Hypothalamus (tissue), 51 donors: ENCODE measurements at regions not wholly inside any gene's neighbourhood (a gene's known extent, or its start where the extent isn't known, plus 50 kb on each side); places are given as distances from the start of the nearest gene placed in this dataset.
A peak's percentile ranks its signal among the peaks of the same experiment; 100 is the strongest.
"Not testable (repeated sequence)": the region's sequence is repeated elsewhere in the genome, so short reads cannot be mapped to it uniquely, and the experiment has no call there.

ENCODE experiments used
- DNase-seq, 51 donors: peaks; one replicate each; lab custom pipeline; 2025; lab: John Stamatoyannopoulos, UW

DNA sequence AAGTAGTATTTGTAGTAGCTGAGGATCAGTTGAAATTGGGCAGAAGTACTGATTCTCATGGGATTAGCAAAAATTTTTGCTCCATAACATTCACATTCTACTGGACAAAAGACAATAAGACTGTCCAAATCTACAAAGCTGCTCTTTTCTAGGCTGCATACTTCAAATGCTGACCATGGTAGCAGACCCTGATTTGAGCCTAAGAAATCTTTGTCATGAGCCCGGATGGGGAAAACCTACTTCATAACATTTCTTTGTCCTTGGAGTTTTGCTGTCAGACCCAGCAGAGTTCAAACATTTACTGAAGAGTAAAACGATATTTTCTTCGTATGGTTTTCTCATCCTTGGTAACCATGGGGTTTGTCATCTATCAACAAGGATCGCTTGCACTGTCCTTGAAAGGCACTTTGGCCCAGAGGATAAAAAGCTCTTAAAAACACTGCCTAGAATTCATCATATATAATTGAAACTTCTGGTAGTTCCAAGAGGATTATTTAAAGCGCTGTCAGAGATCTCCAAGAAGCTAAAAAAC lies 216.9 kb downstream of the CAVIN4 start:
- no peak for DNase-seq

DNA sequence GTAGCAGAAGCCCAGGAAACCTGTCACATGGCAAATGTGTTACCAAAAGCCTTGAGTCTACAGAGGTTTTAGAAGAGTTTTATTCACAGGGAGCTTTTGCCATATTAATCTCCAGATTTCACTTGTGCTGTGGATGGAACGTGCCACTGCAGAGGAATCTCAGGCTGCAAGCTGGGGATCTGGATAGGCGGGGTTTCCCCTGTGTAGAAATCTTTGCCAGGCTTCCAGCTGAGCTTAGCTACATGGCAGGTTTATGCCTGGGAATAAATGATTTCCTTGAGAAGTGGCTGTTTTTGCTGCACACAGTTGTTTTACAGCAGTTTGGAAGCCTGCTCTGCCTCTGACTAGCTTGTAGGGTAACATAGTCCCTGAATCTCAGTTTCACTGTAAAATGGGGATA lies 224.6 kb upstream of the PLPPR1 start:
- no peak for DNase-seq

DNA sequence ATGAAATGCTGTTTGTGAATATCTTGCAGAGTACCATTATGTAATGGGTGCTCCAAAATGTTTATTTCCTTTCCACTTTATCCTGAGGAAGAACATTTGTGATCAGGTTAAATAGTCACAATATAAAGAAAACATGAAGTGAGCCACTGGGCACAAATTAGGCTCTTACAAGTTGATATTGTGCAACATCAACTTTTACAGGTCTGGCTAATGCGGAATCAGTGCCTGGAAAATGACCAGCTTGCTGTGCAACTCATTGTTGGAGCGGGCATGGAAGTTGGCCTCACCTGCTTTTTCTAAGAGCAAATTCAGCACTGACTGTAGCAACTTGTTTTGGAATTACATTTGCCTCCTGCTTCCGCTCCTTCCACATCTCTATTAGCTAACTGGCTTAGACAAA lies 216.9 kb upstream of the PLPPR1 start:
- no peak for DNase-seq

DNA sequence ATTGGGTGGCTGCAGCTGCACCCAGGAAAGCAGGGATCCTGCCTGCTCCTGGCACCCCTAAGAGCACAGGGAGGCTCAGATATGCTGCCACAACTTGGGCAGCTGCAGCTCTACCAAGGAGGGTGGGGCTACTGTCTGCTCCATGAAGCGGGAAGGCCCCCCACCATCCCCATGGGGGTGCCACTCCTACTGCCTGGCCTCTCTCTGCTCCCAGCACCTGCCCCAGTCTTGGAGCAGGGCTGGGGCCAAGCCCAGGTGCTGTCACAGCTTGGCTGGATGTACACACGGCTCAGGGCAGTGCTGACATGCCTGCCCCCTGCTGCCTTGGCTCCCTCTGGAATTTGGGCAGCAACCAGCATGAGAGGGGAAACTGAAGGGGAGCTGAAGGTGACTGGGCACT lies 214.7 kb upstream of the PLPPR1 start:
- DNase-seq, result no peak

DNA sequence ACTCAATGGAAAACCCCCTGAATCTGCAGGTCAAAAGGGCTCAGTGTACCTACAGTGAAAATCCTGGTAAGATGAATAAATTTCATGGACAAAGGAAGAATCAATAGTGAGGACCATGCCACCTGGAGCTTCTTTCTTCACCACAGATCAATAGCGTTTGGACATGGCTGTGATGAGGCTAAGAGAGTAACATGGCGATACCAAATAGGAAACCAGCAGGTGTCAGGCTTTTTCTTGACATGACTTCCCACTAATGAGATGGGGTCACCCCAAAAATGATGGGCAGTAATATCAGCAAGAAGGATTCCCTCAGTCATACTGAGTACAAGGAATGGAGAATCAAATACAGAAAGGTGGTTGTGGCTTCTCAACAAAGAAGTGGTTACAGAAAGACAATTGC lies 208.5 kb upstream of the PLPPR1 start:
- no peak for DNase-seq

DNA sequence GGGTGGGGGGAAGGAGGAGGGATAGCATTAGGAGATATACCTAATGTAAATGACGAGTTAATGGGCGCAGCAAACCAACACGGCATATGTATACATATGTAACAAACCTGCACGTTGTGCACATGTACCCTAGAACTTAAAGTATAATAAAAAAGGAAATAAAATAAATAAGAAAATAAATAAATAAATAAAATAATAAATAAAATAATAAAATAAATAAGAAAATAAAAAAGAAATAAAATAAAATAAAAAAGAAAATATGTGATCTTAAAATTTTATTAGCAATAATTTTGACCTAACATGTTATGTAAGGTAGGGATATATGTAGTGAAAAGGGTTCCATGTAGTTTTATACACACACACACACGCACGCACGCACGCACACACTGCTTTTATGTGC lies 195.5 kb upstream of the PLPPR1 start:
- DNase-seq, result not testable (repeated sequence)

DNA sequence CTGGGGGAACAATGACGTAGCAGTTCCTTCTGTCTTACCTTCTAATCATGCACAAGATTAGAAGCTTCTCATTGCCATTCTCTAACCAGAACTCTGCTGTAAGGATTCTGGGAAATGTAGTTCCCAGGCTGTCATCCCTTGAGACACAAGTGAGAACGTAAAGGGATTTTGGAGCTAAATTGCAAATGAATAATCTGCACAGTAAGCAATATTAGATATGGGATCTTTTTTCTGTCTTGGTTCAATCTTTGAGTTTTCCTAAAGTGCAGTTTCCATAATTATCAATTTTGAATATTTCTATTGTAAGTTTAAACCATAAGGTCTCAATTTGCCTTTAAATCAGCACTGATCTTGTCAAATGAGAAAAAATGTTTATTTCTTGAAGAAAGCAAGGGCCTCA lies 189.7 kb upstream of the PLPPR1 start:
- no peak for DNase-seq

DNA sequence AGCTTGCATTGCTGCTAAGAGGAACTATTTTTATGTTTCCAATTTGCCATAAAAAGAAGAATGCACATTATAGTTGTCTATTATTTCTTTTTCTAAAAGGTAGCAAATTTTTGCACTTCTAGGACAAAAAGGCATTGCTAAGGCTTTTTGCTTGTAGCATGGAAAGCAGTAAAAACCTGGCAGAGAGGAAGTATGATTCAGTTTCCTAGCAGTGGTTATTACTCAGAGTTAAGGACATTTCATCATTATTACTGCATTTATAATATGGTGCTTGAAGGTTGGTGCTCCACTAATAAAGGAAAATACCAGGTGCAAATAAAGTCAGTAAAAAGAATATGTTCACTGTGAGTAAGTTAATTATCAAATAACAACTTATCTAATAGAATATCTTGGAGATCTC lies 179.8 kb upstream of the PLPPR1 start:
- DNase-seq, result no peak

DNA sequence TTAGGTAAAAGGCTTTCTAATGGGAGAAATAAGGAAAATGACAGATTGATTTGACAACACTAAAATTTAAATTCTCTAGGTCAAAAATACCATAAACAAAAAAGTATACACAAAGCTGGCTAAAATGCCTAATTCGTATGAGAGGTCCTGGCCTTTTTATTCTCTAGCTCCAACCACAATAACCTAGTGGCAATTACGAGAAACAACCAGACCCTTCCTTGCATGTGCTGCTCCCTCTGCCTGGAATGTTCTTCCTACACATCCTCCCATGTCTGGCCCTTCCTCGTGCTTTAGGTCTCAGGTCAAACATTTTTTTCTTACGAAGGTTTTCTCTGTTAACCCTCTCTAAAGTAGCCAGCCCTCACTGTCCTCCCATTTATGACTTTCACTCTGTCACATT lies 176.4 kb upstream of the PLPPR1 start:
- no peak for DNase-seq

DNA sequence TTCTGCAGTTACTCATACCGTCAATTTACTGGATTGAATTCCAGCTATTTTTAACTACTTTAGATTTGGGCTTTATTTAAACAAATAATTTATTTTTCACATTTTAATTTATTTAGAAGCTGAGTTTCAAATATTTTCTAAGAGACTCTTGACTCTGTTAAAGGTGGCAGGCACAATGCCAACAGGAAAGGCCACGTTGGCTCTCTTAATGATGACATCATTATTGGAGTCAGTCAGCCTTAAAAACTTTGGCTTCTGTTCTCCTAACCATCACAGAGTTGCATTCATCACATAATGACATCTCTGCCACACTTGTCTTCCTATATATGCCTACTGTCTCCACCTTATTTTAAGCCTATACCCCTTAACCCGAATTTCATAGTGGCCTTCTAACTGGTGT lies 172.3 kb upstream of the PLPPR1 start:
- DNase-seq, result no peak

DNA sequence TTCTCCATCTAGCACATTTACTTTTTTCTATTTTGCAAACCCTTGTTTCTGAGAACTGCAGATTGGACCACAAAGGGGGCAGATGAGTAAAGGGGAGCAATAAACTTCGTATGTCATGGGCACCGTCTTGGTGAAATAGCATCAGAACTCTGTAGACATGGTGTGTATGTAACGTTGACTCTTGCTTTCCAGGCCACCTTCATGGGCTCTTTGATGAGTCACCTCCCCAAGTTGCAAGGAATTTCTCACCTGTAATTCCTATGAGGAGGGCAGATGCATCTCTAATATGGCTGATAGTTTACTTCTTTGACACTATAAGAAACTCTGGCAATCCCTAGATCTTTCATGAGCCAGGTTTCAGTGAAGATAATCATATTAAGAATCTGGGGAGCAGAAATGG lies 163.4 kb upstream of the PLPPR1 start:
- DNase-seq, result no peak

DNA sequence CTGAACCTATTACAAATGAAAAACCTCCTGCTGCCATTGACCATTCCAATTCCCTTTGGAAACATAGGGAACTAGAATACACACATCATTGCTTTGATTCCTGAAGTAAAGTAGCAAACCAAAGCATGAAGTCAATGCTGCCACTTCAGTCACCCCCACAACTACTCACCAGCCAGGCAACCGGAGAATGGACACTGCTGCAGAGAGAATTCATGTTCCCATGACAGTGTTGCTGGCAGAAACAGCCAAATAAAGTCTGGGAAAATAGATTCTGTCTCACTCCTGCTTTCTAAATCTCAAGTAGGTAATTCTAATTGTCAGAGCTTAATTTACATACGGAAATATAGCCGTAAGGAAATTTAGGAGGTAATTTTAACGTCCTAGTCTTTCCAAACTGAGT lies 162.9 kb upstream of the PLPPR1 start:
- no peak for DNase-seq

DNA sequence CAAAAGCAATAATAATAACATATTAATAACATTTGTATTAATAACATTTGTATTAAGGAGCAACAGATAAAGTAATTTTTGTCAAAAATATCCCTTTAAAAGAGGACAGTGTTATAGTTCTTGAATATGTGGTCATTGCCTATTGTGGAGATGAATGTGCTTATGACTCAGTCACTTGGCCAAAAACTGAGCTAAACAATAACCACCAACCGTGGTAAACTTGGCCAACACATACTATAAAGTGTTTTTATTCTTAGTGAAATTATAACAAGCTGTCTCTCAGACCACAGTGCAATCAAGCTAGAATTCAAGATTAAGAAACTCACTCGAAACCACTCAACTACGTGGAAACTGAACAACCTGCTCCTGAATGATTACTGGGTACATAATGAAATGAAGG lies 159.2 kb upstream of the PLPPR1 start:
- DNase-seq, result no peak

DNA sequence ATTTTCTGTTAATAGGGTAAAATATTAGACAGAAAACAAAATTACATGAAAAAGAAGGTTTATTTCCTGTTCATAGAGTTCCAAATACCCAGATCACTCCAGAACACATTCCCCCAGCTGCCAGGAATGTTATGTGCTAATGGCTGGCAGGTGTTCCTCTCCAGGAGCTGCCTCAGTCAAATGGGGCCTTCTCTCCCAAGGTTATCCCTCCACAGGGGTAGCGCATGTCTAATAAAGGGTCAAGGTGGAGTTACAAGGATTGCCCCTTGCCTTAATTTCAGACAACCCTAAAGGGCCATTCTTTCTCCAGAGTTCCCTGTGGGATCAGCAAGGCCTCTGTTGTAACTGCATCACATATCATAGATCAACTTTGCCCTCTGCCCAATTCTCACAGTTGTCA lies 148.6 kb upstream of the PLPPR1 start:
- no peak for DNase-seq

DNA sequence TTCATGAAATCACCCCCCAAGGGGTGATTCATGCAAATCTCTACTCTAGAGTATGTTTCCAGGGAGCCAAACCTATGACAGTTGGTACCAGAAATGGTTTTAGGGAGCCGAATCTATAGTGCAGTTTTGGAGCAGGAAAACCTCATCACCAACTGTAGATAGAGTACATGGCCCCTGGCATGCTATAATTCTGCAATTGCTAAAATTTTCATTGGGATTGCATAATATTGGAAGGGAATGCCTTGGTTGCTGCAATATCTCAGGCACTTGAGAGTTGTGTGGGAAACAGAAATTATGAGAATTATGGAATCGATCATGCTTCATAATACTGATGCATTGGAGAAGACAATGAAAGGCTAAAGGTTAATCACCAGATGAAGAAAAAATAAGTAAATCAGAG lies 148.2 kb upstream of the PLPPR1 start:
- DNase-seq, result no peak

DNA sequence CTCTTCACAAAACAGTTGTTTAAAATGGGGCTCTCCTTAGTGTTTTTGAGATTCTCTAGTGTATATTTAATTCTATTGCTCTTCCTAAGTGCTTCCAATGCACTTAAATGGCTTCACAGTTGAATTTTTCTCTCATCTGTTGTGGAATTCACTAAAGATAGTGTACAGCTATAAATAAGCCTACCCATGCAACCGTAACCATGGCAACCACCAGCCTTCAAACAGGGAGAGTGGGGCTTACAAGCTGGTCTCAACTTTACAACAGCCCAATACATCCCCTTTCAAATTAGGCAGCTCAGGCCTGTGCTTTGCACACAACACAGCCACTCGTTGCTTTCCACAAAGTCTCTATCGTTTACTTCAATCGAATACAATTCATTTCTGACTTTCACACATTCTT lies 144.0 kb upstream of the PLPPR1 start:
- DNase-seq, result peak in 11 of 51 donors; percentile 1 to 27 (median 5)

DNA sequence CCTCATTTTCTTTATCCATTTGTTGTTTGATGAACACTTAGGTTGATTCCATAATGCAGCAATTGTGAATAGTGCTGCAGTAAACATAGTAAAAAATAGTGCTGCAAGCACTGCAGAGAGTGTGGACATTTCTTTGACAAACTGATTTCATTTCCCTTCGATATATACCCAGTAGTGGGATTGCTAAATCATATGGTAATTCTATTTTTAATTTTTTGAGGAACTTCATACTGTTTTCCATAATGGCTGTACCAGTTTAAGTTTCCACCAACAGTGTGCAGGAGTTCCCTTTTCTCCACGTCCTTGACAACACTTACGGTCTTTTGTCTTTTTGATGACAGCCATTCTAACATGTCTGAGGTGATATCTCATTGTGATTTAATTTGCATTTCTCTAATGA lies 138.2 kb upstream of the PLPPR1 start:
- DNase-seq, result no peak

DNA sequence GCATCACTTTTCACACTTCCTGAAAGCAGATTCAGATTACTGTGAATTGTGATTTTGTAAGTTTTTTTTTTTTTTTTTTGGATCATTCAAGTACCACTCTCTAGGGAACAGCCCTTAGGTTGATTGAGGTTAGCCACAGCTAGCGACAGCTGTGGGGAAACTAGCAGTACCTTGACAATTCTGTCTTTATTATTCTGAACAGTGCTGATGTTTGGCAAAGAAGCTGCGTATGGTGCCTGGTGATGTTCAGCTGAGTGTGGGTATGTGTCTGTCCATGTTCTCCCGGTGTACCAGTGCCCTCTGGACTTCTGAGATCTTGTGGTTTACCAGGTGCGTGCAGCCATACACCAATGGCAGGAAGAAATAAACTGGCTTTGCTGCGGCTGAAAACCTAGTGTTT lies 117.3 kb upstream of the PLPPR1 start:
- no peak for DNase-seq

DNA sequence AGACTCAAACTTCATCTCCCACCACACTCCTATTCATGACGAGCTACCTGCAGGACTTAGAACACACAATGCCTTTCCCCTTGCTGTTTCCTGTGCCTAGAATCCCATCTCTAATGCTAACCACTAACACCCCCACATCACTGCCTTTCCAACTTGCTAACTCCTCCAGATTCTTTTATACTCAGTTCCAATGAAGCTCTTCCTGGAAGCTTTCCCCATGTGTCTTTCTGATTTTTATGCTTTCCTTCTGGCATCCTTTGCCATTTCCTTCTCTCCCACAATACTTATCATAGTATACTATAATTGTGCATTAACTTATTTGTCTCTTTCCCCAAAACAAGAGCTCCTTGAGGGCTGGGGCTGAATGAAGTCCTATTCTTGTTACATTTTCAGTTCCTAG lies 115.3 kb upstream of the PLPPR1 start:
- DNase-seq, result peak in 1 of 51 donors; percentile 11

DNA sequence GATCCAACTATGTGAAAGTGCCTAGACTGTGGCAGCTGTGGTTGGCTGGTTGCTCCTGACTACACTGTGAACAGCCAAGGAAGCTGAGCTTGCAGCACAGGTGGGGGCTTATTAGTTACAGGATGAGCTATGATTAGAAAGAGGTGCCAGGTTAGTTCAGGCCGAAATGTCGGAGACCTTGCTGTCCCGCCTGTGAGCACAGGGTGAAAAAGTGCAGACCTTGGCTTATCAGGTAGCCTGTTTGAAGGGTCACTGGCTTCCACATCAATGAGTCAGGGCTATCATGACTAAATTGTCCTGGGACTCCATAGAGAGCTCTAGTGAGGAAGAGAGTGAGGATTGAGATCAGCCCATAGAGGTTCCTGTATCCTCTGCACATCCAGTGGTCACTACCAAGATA lies 114.3 kb upstream of the PLPPR1 start:
- DNase-seq, result no peak

DNA sequence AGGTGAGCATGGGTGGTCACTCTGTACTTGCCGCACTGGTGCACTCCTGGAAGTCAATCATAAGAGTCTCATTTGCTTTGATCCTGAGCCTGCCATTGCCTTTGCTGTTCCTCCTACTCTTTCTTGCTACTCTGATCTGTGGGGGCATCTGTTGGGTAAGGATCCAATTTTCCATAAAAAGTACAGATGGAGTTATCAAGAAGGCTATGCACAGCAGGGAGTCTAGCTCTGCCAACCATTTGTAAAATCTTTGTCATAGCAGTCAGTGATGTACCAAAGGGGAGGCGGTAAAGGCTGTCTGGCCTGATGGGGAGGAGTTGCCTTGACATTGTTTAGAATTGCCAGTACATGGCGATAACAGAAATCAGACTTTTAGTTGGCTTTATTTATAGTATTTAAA lies 109.0 kb upstream of the PLPPR1 start:
- no peak for DNase-seq

DNA sequence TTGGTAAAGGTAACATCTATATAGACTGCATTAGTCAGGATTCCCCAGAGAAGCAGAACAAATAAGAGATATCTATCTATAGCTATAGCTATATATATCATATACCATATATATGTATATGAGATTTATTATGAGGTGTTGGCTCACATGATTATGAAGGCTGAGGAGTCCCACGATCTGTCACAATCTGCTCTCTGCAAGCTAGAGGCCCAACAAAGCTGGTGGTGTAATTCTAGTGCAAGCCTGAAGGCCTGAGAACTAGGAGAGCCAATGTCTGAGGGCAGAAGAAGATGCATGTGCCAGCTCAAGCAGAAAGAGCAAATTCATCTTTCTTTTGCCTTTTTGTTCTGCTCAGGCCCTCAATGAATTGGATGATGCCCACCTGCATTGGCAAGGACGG lies 102.2 kb upstream of the PLPPR1 start:
- DNase-seq, result no peak

DNA sequence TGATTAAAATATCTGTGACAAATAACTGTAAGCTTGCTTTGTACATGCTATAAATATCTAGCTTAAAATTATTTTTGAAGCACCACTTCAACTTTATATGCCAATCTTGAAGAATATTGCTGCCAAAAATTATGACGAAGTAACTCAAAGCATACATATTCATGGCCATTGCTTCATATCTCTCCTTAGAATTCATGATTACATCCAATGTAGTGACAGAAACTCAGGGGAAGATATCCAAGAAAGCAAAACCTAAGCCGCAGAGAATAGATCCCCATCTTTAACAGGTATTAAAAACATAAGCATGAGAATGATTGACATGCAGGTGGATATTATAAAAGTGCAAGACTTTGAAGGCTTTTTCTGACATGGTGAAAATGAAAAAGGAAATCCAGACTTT lies 100.8 kb upstream of the PLPPR1 start:
- no peak for DNase-seq

DNA sequence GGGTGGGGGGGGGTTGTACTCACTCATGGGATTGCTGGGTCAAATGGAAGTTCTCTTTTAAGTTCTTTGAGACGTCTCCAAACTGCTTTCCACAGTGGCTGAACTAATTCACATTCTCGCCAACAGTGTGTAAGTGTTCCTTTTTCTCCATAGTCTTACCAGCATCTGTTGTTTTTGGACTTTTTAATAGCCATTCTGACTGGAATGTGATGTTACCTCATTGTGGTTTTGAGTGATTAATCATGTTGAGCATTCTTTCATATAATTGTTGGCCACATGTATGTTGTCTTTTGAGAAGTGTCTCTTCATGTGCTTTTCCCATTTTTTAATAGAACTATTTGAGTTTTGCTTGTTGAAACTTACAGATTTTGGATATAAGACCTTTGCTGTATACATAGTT lies 94.9 kb upstream of the PLPPR1 start:
- no peak for DNase-seq
